ENCODE measurements at regions not wholly inside any gene's neighbourhood (a gene's known extent, or its start where the extent isn't known, plus 50 kb on each side); places are given as distances from the start of the nearest gene placed in this dataset.

GRCh38 chr4:173704201-173704600 lies 174.2 kb upstream of the HAND2 start:
- no peaks in the 10 kb centered on the region for H4K20me1 ChIP-seq (ENCODE audit: low read length)
- intact Hi-C loops (cut with micrococcal nuclease), result no loop called here
- H3K9me3 ChIP-seq (ENCODE audit: low read length), result no peaks in the 10 kb centered on the region
- H3F3A ChIP-seq (ENCODE audit: low read length, unreplicated experiment), result no peaks in the 10 kb centered on the region
- H3K27ac ChIP-seq (ENCODE audit: low read length), result no peak overlapping the region
- no peak for DNase-seq
- POLR2A ChIA-PET (ENCODE audit: unreplicated experiment), result no interaction called here
- TF ChIP-seq CTCF (conservative IDR thresholded peaks at IDR 0.05; ENCODE audit: low read depth, low read length) (no peak), EZH2phosphoT487 (IDR thresholded peaks at IDR 0.05; ENCODE audit: borderline replicate concordance, low read length) (no peak), EZH2 (IDR thresholded peaks at IDR 0.05; ENCODE audit: low read length, unreplicated experiment) (no peak)
- no peaks in the 10 kb centered on the region for H3K4me1 ChIP-seq (ENCODE audit: insufficient read depth, low read length)
- H3K9me2 ChIP-seq (replicated peaks; ENCODE audit: low read length), result no peaks in the 10 kb centered on the region
- no peak overlapping the region for H3K4me2 ChIP-seq (ENCODE audit: low read length)
- peaks cover 43% of the 10 kb centered on the region for H3K27me3 ChIP-seq (ENCODE audit: low read length)
- no TSS peak for BruUV-seq (replicated peaks)
- H2AFZ ChIP-seq (ENCODE audit: low read length), result no peak overlapping the region
- no peak for ATAC-seq
- H3K4me3 ChIP-seq (ENCODE audit: low read length), result no peak overlapping the region
- CTCF ChIA-PET, result no interaction called here
- no peaks in the 10 kb centered on the region for H3K79me2 ChIP-seq (ENCODE audit: low read length)
- H3K36me3 ChIP-seq (ENCODE audit: low read depth, low read length), result no peaks in the 10 kb centered on the region
- H3K9ac ChIP-seq (ENCODE audit: low read length), result no peak overlapping the region

GRCh38 chr4:173703021-173703420 lies 173.0 kb upstream of the HAND2 start:
- no peak for DNase-seq
- ChIA-PET CTCF (no interaction called here), POLR2A (ENCODE audit: unreplicated experiment) (no interaction called here)
- no peak overlapping the region for H3K27ac ChIP-seq (ENCODE audit: low read length)
- no peaks in the 10 kb centered on the region for H3K79me2 ChIP-seq (ENCODE audit: low read length)
- H3K4me3 ChIP-seq (ENCODE audit: low read length), result no peak overlapping the region
- H2AFZ ChIP-seq (ENCODE audit: low read length), result no peak overlapping the region
- intact Hi-C loops (cut with micrococcal nuclease), result no loop called here
- H4K20me1 ChIP-seq (ENCODE audit: low read length), result no peaks in the 10 kb centered on the region
- TF ChIP-seq EZH2 (IDR thresholded peaks at IDR 0.05; ENCODE audit: low read length, unreplicated experiment), result no peak
- no peak for TF ChIP-seq CTCF (conservative IDR thresholded peaks at IDR 0.05; ENCODE audit: low read depth, low read length)
- no peak for TF ChIP-seq EZH2phosphoT487 (IDR thresholded peaks at IDR 0.05; ENCODE audit: borderline replicate concordance, low read length)
- H3K9me2 ChIP-seq (replicated peaks; ENCODE audit: low read length), result no peaks in the 10 kb centered on the region
- no peak overlapping the region for H3K4me2 ChIP-seq (ENCODE audit: low read length)
- no peak overlapping the region for H3K9ac ChIP-seq (ENCODE audit: low read length)
- H3K36me3 ChIP-seq (ENCODE audit: low read depth, low read length), result no peaks in the 10 kb centered on the region
- no peaks in the 10 kb centered on the region for H3K9me3 ChIP-seq (ENCODE audit: low read length)
- BruUV-seq (replicated peaks), result no TSS peak
- ATAC-seq, result no peak
- no peaks in the 10 kb centered on the region for H3F3A ChIP-seq (ENCODE audit: low read length, unreplicated experiment)
- peaks cover 55% of the 10 kb centered on the region for H3K27me3 ChIP-seq (ENCODE audit: low read length)
- H3K4me1 ChIP-seq (ENCODE audit: insufficient read depth, low read length), result no peaks in the 10 kb centered on the region

GRCh38 chr4:173700650-173701049 lies 170.6 kb upstream of the HAND2 start:
- intact Hi-C loops (cut with micrococcal nuclease), result no loop called here

More at GRCh38 chr4:173700650-173701049, 170.6 kb upstream of the HAND2 start:
- Histone ChIP-seq H3K27ac (ENCODE audit: low read length) (no peak overlapping the region), H3K4me1 (ENCODE audit: insufficient read depth, low read length) (no peaks in the 10 kb centered on the region), H3K9me2 (replicated peaks; ENCODE audit: low read length) (no peaks in the 10 kb centered on the region), H3F3A (ENCODE audit: low read length, unreplicated experiment) (no peaks in the 10 kb centered on the region), H3K9ac (ENCODE audit: low read length) (no peak overlapping the region), H3K9me3 (ENCODE audit: low read length) (no peaks in the 10 kb centered on the region), H2AFZ (ENCODE audit: low read length) (no peak overlapping the region), H3K27me3 (ENCODE audit: low read length) (peaks cover 74% of the 10 kb centered on the region), H3K79me2 (ENCODE audit: low read length) (no peaks in the 10 kb centered on the region), H3K4me2 (ENCODE audit: low read length) (no peak overlapping the region), H3K4me3 (ENCODE audit: low read length) (no peak overlapping the region), H3K36me3 (ENCODE audit: low read depth, low read length) (no peaks in the 10 kb centered on the region), H4K20me1 (ENCODE audit: low read length) (no peaks in the 10 kb centered on the region)
- TF ChIP-seq EZH2 (IDR thresholded peaks at IDR 0.05; ENCODE audit: low read length, unreplicated experiment), result no peak
- ChIA-PET CTCF (no interaction called here), POLR2A (ENCODE audit: unreplicated experiment) (no interaction called here)
- ATAC-seq, result no peak
- no TSS peak for BruUV-seq (replicated peaks)
- DNase-seq, result no peak

Measured in PC-3 (cell line).